Kidney (tissue), 13 donors: ENCODE measurements at regions not wholly inside any gene's neighbourhood (a gene's known extent, or its start where the extent isn't known, plus 50 kb on each side); places are given as distances from the start of the nearest gene placed in this dataset.

Source experiments
- DNase-seq, 5 donors: peaks; one replicate each; pipeline ENCODE4 v3.0.0-alpha.2; 2013 to 2020
- FAIRE-seq: peaks from 2 replicates; lab custom pipeline; 2012; peaks lifted over from hg19 to GRCh38; lab: Jason Lieb, UNC
- H3K27ac ChIP-seq, 2 donors: one replicate each; pipeline ENCODE4 v1.7.0; 2013; ENCODE audit warnings: low read depth in 2 of 2, low read length in 2 of 2, inconsistent platforms in 1 of 2
- H3K27me3 ChIP-seq: one replicate; pipeline ENCODE4 v1.7.1; 2013; ENCODE audit warnings: low read length, inconsistent platforms; ENCODE audit not compliant: control insufficient read depth, insufficient read depth
- H3K36me3 ChIP-seq, 3 donors: one replicate each; pipeline versions ENCODE4 v1.7.0 to v1.7.1; 2013; ENCODE audit warnings: low read length in 3 of 3, control low read depth in 1 of 3, inconsistent platforms in 1 of 3; ENCODE audit not compliant: insufficient read depth in 3 of 3, control insufficient read depth in 2 of 3
- H3K4me1 ChIP-seq, 3 donors: one replicate each; pipeline versions ENCODE4 v1.7.0 to v1.7.1; 2013; ENCODE audit warnings: low read length in 3 of 3, inconsistent platforms in 1 of 3, low read depth in 1 of 3; ENCODE audit not compliant: control insufficient read depth in 2 of 3, insufficient read depth in 2 of 3
- H3K4me3 ChIP-seq, 3 donors: one replicate each; pipeline versions ENCODE4 v1.7.0 to v1.8.1; 2013; ENCODE audit warnings: low read length in 3 of 3, control low read depth in 1 of 3, inconsistent platforms in 1 of 3
- H3K9ac ChIP-seq, 3 donors: one replicate each; pipeline versions ENCODE4 v1.7.0 to v1.7.1; 2013; ENCODE audit warnings: low read length in 3 of 3, control low read depth in 1 of 3, inconsistent platforms in 1 of 3
- H3K9me3 ChIP-seq, 3 donors: one replicate each; pipeline versions ENCODE4 v1.7.0 to v1.7.1; 2013; ENCODE audit warnings: low read length in 3 of 3, control low read depth in 1 of 3, inconsistent platforms in 1 of 3; ENCODE audit not compliant: control insufficient read depth in 2 of 3, insufficient read depth in 1 of 3
- intact Hi-C: fragments of 100-400 bp; cut with DNase I; formaldehyde crosslinking; loops from one replicate; pipeline ENCODE4 v1.11.1; 2022
- TF ChIP-seq, protein P1 (sequence below): IDR thresholded peaks from 3 replicates; pipeline ENCODE4 v1.5.1; 2012; ENCODE audit warnings: mild to moderate bottlenecking, moderate library complexity, borderline replicate concordance; ENCODE audit not compliant: insufficient read depth; ENCODE audit errors: extremely low read depth
- donor health status: control.
- donor health status: control.
- donor health status: control.
- donor health status: control.
- donor health status: control.
- donor health status: DM: yes; HTN: yes; CAD: no.
- donor health status: Normal renal cell carcinoma (clear cell type).

GRCh38 chr21:27070861-27071670 lies 104.2 kb upstream of the ADAMTS5 start:
- intact Hi-C loops: no loop called here
- H3K9me3 ChIP-seq: no peaks in the 10 kb centered on the region
- H3K27me3 ChIP-seq: no peaks in the 10 kb centered on the region
- DNase-seq (peak in 2 of 5 donors; percentile 48 to 71), FAIRE-seq (no peak)
- H3K4me1 ChIP-seq: no peaks in the 10 kb centered on the region
- no peak overlapping the region for H3K9ac ChIP-seq
- H3K4me3 ChIP-seq: no peak overlapping the region
- no peak overlapping the region for H3K27ac ChIP-seq
- TF ChIP-seq, protein P1, sequence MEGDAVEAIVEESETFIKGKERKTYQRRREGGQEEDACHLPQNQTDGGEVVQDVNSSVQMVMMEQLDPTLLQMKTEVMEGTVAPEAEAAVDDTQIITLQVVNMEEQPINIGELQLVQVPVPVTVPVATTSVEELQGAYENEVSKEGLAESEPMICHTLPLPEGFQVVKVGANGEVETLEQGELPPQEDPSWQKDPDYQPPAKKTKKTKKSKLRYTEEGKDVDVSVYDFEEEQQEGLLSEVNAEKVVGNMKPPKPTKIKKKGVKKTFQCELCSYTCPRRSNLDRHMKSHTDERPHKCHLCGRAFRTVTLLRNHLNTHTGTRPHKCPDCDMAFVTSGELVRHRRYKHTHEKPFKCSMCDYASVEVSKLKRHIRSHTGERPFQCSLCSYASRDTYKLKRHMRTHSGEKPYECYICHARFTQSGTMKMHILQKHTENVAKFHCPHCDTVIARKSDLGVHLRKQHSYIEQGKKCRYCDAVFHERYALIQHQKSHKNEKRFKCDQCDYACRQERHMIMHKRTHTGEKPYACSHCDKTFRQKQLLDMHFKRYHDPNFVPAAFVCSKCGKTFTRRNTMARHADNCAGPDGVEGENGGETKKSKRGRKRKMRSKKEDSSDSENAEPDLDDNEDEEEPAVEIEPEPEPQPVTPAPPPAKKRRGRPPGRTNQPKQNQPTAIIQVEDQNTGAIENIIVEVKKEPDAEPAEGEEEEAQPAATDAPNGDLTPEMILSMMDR: no peak
- H3K36me3 ChIP-seq: no peaks in the 10 kb centered on the region

- H3K4me1 ChIP-seq: no peaks in the 10 kb centered on the region
- no peaks in the 10 kb centered on the region for H3K36me3 ChIP-seq
- no peak overlapping the region for H3K4me3 ChIP-seq
- H3K9ac ChIP-seq: no peak overlapping the region
- DNase-seq: no peak
- H3K27ac ChIP-seq: no peak overlapping the region
- H3K9me3 ChIP-seq: no peaks in the 10 kb centered on the region
- TF ChIP-seq, protein P1: no peak
- intact Hi-C loops: no loop called here
- no peaks in the 10 kb centered on the region for H3K27me3 ChIP-seq
- no peak for FAIRE-seq
Observed at GRCh38 chr21:27068811-27069210, 101.9 kb upstream of the ADAMTS5 start.

DNA sequence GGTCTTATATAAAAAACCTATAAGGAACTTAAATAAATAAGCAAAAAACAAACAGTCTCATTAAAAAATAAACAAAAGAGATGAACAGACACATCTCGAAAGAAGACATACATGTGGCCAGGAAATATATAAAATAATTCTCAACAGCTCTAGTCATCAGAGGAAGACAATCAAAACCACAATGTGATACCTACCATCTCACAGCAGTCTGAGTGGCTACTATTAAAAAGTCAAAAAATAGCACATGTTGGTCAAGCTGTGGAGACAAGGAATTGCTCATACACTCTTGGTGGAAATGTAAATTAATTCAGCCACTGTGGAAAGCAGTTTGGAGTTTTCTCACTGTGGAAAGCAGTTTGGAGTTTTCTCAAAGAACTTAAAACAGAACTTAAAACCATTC lies 100.3 kb upstream of the ADAMTS5 start:
- Histone ChIP-seq H3K27ac (no peak overlapping the region), H3K9me3 (no peaks in the 10 kb centered on the region)
- FAIRE-seq: no peak

More for the DNA sequence above, 100.3 kb upstream of the ADAMTS5 start:
- DNase-seq: no peak
- H3K4me3 ChIP-seq: no peak overlapping the region
- H3K4me1 ChIP-seq: no peaks in the 10 kb centered on the region
- no peaks in the 10 kb centered on the region for H3K36me3 ChIP-seq
- no peak overlapping the region for H3K9ac ChIP-seq
- intact Hi-C loops: no loop called here
- TF ChIP-seq, protein P1: no peak
- H3K27me3 ChIP-seq: no peaks in the 10 kb centered on the region
